Loucy (cell line): ENCODE measurements at regions not wholly inside any gene's neighbourhood (a gene's known extent, or its start where the extent isn't known, plus 50 kb on each side); places are given as distances from the start of the nearest gene placed in this dataset.

Source experiments
- EZH2phosphoT487 ChIP-seq: fragments of 200-600 bp; IDR thresholded peaks from 2 replicates; pipeline ENCODE4 v1.6.1; 2018; ENCODE audit warnings: antibody characterized with exemption, mild to moderate bottlenecking, moderate library complexity, borderline replicate concordance
- TF ChIP-seq, protein P1 (sequence below): fragments of 200-600 bp; sonication (generic); conservative IDR thresholded peaks from 2 replicates; pipeline ENCODE4 v1.5.1; 2014; ENCODE audit warnings: mild to moderate bottlenecking, antibody characterized with exemption, low read length

DNA sequence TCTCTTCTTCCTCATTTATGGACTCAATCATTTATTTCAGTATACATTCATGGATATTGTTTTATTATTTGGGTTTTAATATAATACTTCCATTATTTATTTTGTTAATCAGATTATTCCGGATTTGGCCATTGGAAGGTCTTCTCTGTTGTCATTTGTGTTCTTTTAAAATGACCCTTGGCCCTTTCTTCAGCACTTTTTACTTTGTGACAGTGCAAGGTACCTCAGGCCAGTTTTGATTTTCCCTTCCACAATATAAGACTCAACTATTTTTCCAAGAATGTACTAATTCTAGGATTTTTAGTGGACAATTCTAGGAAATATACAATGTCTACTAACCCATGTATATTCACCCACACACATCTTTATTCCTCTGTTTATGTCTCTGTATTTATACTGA is 521.4 kb upstream of the FOXG1 start:
- no peak for TF ChIP-seq EZH2phosphoT487
- TF ChIP-seq, protein P1, sequence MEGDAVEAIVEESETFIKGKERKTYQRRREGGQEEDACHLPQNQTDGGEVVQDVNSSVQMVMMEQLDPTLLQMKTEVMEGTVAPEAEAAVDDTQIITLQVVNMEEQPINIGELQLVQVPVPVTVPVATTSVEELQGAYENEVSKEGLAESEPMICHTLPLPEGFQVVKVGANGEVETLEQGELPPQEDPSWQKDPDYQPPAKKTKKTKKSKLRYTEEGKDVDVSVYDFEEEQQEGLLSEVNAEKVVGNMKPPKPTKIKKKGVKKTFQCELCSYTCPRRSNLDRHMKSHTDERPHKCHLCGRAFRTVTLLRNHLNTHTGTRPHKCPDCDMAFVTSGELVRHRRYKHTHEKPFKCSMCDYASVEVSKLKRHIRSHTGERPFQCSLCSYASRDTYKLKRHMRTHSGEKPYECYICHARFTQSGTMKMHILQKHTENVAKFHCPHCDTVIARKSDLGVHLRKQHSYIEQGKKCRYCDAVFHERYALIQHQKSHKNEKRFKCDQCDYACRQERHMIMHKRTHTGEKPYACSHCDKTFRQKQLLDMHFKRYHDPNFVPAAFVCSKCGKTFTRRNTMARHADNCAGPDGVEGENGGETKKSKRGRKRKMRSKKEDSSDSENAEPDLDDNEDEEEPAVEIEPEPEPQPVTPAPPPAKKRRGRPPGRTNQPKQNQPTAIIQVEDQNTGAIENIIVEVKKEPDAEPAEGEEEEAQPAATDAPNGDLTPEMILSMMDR: no peak
